A673 (cell line): ENCODE measurements at regions not wholly inside any gene's neighbourhood (a gene's known extent, or its start where the extent isn't known, plus 50 kb on each side); places are given as distances from the start of the nearest gene placed in this dataset.
"Not testable (repeated sequence)": the region's sequence is repeated elsewhere in the genome, so short reads cannot be mapped to it uniquely, and the experiment has no call there.

ENCODE experiments used
- BruUV-seq: library from RNA; stranded (reverse); fragments of 400-500 nt; replicated peaks from 2 replicates; lab custom pipeline; 2021; lab: Mats Ljungman, UMichigan
- CTCF ChIA-PET: fragments of 300-600 bp; sonication (Branson Sonifier 250); formaldehyde crosslinking; loops from one replicate; lab custom pipeline; 2022; ENCODE audit warnings: antibody characterized with exemption; lab: Charles Lee
- POLR2A ChIA-PET: fragments of 300-600 bp; sonication (Branson Sonifier 250); formaldehyde crosslinking; loops from one replicate; lab custom pipeline; 2022; ENCODE audit warnings: antibody characterized with exemption; ENCODE audit not compliant: low non-redundant PET; lab: Charles Lee
- DNase-seq: peaks from one replicate; pipeline ENCODE4 v3.0.0-alpha.2; 2015; ENCODE audit warnings: low spot score
- H3K27ac ChIP-seq: fragments of 200-600 bp; sonication (generic); 2 replicates; pipeline ENCODE4 v1.5.1; 2016; ENCODE audit warnings: mixed run types, low read depth, mild to moderate bottlenecking, mixed read lengths, antibody characterized with exemption, low read length; ENCODE audit not compliant: poor library complexity, severe bottlenecking
- H3K27me3 ChIP-seq: fragments of 200-600 bp; sonication (generic); replicated peaks from 2 replicates; pipeline ENCODE4 v1.6.1; 2017; ENCODE audit warnings: mixed run types, low read depth, mild to moderate bottlenecking, mixed read lengths, antibody characterized with exemption, low read length; ENCODE audit not compliant: insufficient read depth, poor library complexity
- H3K36me3 ChIP-seq: fragments of 200-600 bp; sonication (generic); 2 replicates; pipeline ENCODE4 v1.6.1; 2016; ENCODE audit warnings: mixed run types, mild to moderate bottlenecking, mixed read lengths, antibody characterized with exemption, low read length; ENCODE audit not compliant: insufficient read depth, poor library complexity, severe bottlenecking
- H3K4me1 ChIP-seq: fragments of 200-600 bp; sonication (generic); 2 replicates; pipeline ENCODE4 v1.6.1; 2017; ENCODE audit warnings: mixed run types, mild to moderate bottlenecking, mixed read lengths, antibody characterized with exemption, low read length; ENCODE audit not compliant: insufficient read depth, poor library complexity, severe bottlenecking
- H3K4me3 ChIP-seq: fragments of 200-600 bp; sonication (generic); 2 replicates; pipeline ENCODE4 v1.5.1; 2016; ENCODE audit warnings: low read depth, mixed run types, mild to moderate bottlenecking, mixed read lengths, low read length; ENCODE audit not compliant: poor library complexity, severe bottlenecking
- H3K9me3 ChIP-seq: fragments of 200-600 bp; sonication (generic); 2 replicates; pipeline ENCODE4 v1.6.1; 2016; ENCODE audit warnings: mixed run types, low read depth, mild to moderate bottlenecking, mixed read lengths, antibody characterized with exemption, low read length; ENCODE audit not compliant: poor library complexity, severe bottlenecking
- EZH2 ChIP-seq: fragments of 200-600 bp; sonication (generic); IDR thresholded peaks from 2 replicates; pipeline ENCODE4 v1.6.1; 2017; ENCODE audit warnings: borderline replicate concordance, low read depth, mild to moderate bottlenecking, mixed read lengths, antibody characterized with exemption, low read length; ENCODE audit not compliant: poor library complexity, severe bottlenecking
- intact Hi-C: fragments of 100-400 bp; cut with micrococcal nuclease; formaldehyde crosslinking; loops from one replicate; pipeline ENCODE4 v1.10.0; 2022; ENCODE audit not compliant: unreplicated experiment
- TF ChIP-seq, protein P1 (sequence below): fragments of 300-800, 200-600 bp; sonication (generic); conservative IDR thresholded peaks from 2 replicates; pipeline ENCODE4 v1.5.1; 2017; ENCODE audit warnings: low read depth, mild to moderate bottlenecking, antibody characterized with exemption, low read length, moderate library complexity, mixed read lengths

DNA sequence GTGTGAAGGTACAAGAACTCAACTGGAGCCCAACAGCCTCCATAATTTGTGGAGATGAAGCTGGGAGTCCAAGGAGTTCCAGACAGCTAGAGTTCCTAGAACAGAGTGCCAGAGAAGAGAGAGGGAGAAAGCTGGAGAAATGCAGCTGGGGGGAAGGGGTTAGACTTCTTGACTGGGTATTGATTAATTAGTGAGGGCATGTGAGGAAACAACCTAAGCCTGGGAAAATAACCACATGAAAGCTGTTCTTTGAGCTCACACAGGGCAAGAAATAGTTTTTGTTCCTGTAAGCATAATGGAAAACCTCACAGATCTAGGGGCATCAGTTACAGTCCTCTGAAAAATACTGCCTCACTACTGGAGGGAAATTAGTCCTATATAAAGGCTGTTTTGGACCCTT is 230.5 kb upstream of the FKBP1C start:
- CTCF ChIA-PET: no interaction called here
- POLR2A ChIA-PET: no interaction called here
- Histone ChIP-seq H3K4me3 (no peak overlapping the region), H3K27ac (no peak overlapping the region), H3K4me1 (no peaks in the 10 kb centered on the region), H3K36me3 (no peaks in the 10 kb centered on the region), H3K9me3 (no peaks in the 10 kb centered on the region), H3K27me3 (no peaks in the 10 kb centered on the region)
- DNase-seq: no peak
- intact Hi-C loops: no loop called here
- TF ChIP-seq EZH2: no peak
- no TSS peak for BruUV-seq

DNA sequence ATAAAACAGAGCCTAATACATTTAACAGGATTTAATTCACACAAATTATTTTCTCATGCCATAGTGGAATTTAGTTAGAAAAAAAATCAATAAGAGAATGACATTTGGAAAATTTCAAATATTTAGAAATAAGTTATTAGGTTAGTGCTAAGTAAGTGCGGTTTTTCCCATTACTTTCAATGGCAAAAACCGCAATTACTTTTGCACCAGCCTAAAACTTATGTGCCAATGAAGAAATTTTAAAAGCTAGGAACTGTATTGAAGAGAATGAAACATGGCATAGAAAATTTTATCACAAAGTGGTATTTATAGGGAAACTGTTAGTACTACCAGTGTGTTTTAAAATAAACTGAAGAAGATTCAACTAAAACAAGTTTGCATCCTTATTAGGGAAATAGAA is 228.3 kb upstream of the FKBP1C start:
- ChIA-PET CTCF (no interaction called here), POLR2A (no interaction called here)
- no peak overlapping the region for H3K27ac ChIP-seq

DNA sequence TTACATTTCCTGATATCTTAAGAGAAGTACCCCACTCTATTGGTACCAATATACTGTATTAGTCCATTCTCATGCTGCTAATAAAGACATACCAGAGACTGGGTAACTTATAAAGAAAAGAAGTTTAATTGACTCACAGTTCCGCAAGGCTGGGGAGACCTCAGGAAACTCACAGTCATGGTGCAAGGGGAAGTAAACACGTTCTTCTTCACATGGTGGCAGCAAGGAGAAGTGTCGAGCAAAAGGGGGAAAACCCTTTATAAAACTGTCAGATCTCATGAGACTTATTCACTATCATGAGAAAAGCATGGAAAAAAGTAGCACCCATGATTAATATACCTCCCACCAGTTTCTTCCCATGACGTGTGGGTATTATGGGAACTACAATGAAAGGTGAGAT is 219.6 kb upstream of the FKBP1C start:
- H3K27me3 ChIP-seq, intact Hi-C loops, CTCF ChIA-PET, H3K36me3 ChIP-seq, BruUV-seq, DNase-seq, H3K27ac ChIP-seq, H3K4me1 ChIP-seq, POLR2A ChIA-PET, H3K4me3 ChIP-seq: not testable (repeated sequence)
- H3K9me3 ChIP-seq: peaks cover 10% of the 10 kb centered on the region

More for the DNA sequence above, 228.3 kb upstream of the FKBP1C start:
- intact Hi-C loops: no loop called here
- H3K27me3 ChIP-seq: no peaks in the 10 kb centered on the region
- no peak overlapping the region for H3K4me3 ChIP-seq
- no peaks in the 10 kb centered on the region for H3K36me3 ChIP-seq
- no TSS peak for BruUV-seq
- peaks cover 1% of the 10 kb centered on the region for H3K9me3 ChIP-seq
- no peaks in the 10 kb centered on the region for H3K4me1 ChIP-seq
- no peak for DNase-seq
- TF ChIP-seq EZH2: no peak
- TF ChIP-seq, protein P1, sequence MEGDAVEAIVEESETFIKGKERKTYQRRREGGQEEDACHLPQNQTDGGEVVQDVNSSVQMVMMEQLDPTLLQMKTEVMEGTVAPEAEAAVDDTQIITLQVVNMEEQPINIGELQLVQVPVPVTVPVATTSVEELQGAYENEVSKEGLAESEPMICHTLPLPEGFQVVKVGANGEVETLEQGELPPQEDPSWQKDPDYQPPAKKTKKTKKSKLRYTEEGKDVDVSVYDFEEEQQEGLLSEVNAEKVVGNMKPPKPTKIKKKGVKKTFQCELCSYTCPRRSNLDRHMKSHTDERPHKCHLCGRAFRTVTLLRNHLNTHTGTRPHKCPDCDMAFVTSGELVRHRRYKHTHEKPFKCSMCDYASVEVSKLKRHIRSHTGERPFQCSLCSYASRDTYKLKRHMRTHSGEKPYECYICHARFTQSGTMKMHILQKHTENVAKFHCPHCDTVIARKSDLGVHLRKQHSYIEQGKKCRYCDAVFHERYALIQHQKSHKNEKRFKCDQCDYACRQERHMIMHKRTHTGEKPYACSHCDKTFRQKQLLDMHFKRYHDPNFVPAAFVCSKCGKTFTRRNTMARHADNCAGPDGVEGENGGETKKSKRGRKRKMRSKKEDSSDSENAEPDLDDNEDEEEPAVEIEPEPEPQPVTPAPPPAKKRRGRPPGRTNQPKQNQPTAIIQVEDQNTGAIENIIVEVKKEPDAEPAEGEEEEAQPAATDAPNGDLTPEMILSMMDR: no peak

DNA sequence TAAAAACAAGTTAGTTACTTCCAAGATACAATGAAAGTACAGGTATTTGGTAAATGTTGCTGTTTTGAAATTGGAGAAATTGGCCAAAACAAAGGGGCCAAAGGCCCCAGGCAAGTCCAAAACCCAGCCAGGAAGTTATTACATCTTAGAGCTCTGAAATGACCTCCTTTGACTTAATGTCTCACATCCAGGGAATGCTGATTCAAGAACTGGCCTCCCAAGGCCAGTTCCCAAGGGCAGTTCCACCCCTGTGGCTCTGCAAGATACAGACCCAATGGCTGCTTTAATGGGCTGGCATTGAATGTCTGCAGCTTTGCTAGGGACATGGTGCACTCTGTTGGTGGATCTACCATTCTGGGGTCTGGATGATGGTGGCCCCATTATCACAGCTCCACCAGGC is 217.3 kb upstream of the FKBP1C start:
- ChIA-PET POLR2A (no interaction called here), CTCF (no interaction called here)
- no peak for TF ChIP-seq EZH2
- TF ChIP-seq, protein P1: no peak
- DNase-seq: no peak
- Histone ChIP-seq H3K4me1 (no peaks in the 10 kb centered on the region), H3K36me3 (no peaks in the 10 kb centered on the region), H3K27ac (no peak overlapping the region), H3K4me3 (no peak overlapping the region), H3K9me3 (peaks cover 4% of the 10 kb centered on the region), H3K27me3 (no peaks in the 10 kb centered on the region)
- intact Hi-C loops: no loop called here
- no TSS peak for BruUV-seq
